AG04449 (cell line): ENCODE measurements at regions not wholly inside any gene's neighbourhood (a gene's known extent, or its start where the extent isn't known, plus 50 kb on each side); places are given as distances from the start of the nearest gene placed in this dataset.

ENCODE experiments used
- CTCF ChIA-PET: fragments of 350-600 bp; formaldehyde crosslinking; extraction: SDS; loops from one replicate; lab custom pipeline; 2021; ENCODE audit warnings: antibody characterized with exemption; lab: Yijun Ruan, JAX
- POLR2A ChIA-PET: fragments of 400-600, 350-600 bp; formaldehyde crosslinking; extraction: SDS; loops from one replicate; lab custom pipeline; 2020; ENCODE audit warnings: antibody characterized with exemption, inconsistent platforms; lab: Yijun Ruan, JAX
- DNase-seq: peaks from one replicate; pipeline ENCODE4 v3.0.0-alpha.2; 2010; ENCODE audit warnings: low read depth, low spot score
- H3K4me3 ChIP-seq: 2 replicates; pipeline ENCODE4 v1.5.1; 2011; ENCODE audit warnings: low read depth, mild to moderate bottlenecking, control low read depth, low read length
- CTCF ChIP-seq: IDR thresholded peaks from one replicate; pipeline ENCODE4 v1.5.1; 2011; ENCODE audit warnings: mild to moderate bottlenecking, moderate library complexity, low read length, control low read depth, inconsistent platforms; ENCODE audit not compliant: insufficient read depth; ENCODE audit errors: missing control alignments

GRCh38 chrX:117707948-117708743, 408.5 kb downstream of the KLHL13 start:
- ChIA-PET POLR2A (no interaction called here), CTCF (no interaction called here)
- TF ChIP-seq CTCF, result no peak
- H3K4me3 ChIP-seq, result no peak overlapping the region
- DNase-seq, result no peak

GRCh38 chrX:117701050-117701449, 415.6 kb downstream of the KLHL13 start:
- TF ChIP-seq CTCF, result no peak
- no peak overlapping the region for H3K4me3 ChIP-seq
- POLR2A ChIA-PET, result no interaction called here
- CTCF ChIA-PET, result no interaction called here
- no peak for DNase-seq

- TF ChIP-seq CTCF, result no peak
Measured at GRCh38 chrX:117689956-117690355, 426.7 kb downstream of the KLHL13 start.

GRCh38 chrX:117680286-117680685, 436.3 kb downstream of the KLHL13 start:
- ChIA-PET CTCF (no interaction called here), POLR2A (no interaction called here)
- TF ChIP-seq CTCF, result no peak
- no peak overlapping the region for H3K4me3 ChIP-seq
- DNase-seq, result no peak

More at GRCh38 chrX:117689956-117690355, 426.7 kb downstream of the KLHL13 start:
- POLR2A ChIA-PET, result no interaction called here
- DNase-seq, result no peak
- no peak overlapping the region for H3K4me3 ChIP-seq
- CTCF ChIA-PET, result no interaction called here

- no peak for DNase-seq
- H3K4me3 ChIP-seq, result no peak overlapping the region
- TF ChIP-seq CTCF, result no peak
- ChIA-PET POLR2A (no interaction called here), CTCF (no interaction called here)
Measured at GRCh38 chrX:117653396-117653795, 463.2 kb downstream of the KLHL13 start.

GRCh38 chrX:117645639-117646038, 471.0 kb downstream of the KLHL13 start:
- CTCF ChIA-PET, result no interaction called here
- POLR2A ChIA-PET, result no interaction called here

More at GRCh38 chrX:117645639-117646038, 471.0 kb downstream of the KLHL13 start:
- TF ChIP-seq CTCF, result no peak
- H3K4me3 ChIP-seq, result no peak overlapping the region
- DNase-seq, result no peak
